ENCODE measurements at regions not wholly inside any gene's neighbourhood (a gene's known extent, or its start where the extent isn't known, plus 50 kb on each side); places are given as distances from the start of the nearest gene placed in this dataset.

DNA sequence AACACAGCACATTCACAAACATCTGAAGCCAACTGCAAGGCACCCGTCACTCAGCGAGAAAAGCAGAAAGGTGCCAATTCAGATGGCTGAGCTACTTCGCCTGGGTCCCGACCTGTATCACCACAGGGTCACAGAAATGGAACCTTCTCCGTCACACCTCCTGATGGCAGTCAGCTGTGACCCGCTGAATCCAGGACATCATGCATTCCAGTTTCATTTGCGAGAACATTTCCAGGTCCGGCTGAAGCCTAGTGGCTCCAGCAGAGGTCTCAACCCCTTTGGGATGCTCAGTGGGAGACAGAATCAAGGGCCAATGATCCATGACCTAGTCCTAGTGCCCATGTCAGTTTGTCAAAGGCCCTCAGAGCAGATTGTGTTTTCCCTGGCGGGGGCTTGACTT, 193.6 kb upstream of the KLF14 start:
- Histone ChIP-seq H3K27me3 (replicated peaks; ENCODE audit: insufficient read depth) (no peaks in the 10 kb centered on the region), H3K27ac (no peak overlapping the region), H3K4me1 (ENCODE audit: control insufficient read depth in 1 of 2, low read depth in 2 of 2) (peaks cover 7 to 43% of the 10 kb centered on the region in 2 donors), H3K9me3 (no peaks in the 10 kb centered on the region), H3K4me3 (no peak overlapping the region), H3K36me3 (no peaks in the 10 kb centered on the region)
- TF ChIP-seq CTCF (IDR thresholded peaks at IDR 0.05), result no peak
- ATAC-seq (ENCODE audit: insufficient number of reproducible peaks, low FRiP score, low read depth) (no peak), DNase-seq (ENCODE audit: low spot score) (no peak)

- Histone ChIP-seq H3K9me3 (no peaks in the 10 kb centered on the region), H3K4me3 (no peak overlapping the region), H3K27me3 (replicated peaks; ENCODE audit: insufficient read depth) (no peaks in the 10 kb centered on the region), H3K4me1 (ENCODE audit: control insufficient read depth in 1 of 2, low read depth in 2 of 2) (peaks cover 0 to 22% of the 10 kb centered on the region in 2 donors), H3K36me3 (no peaks in the 10 kb centered on the region), H3K27ac (peak overlapping the region in 1 of 2 donors; percentile 24)
- DNase-seq (ENCODE audit: low spot score) (no peak), ATAC-seq (ENCODE audit: insufficient number of reproducible peaks, low FRiP score, low read depth) (no peak)
- TF ChIP-seq CTCF (IDR thresholded peaks at IDR 0.05), result no peak
These were observed 196.1 kb upstream of the KLF14 start for GRCh38 chr7:130929896-130930659.

DNA sequence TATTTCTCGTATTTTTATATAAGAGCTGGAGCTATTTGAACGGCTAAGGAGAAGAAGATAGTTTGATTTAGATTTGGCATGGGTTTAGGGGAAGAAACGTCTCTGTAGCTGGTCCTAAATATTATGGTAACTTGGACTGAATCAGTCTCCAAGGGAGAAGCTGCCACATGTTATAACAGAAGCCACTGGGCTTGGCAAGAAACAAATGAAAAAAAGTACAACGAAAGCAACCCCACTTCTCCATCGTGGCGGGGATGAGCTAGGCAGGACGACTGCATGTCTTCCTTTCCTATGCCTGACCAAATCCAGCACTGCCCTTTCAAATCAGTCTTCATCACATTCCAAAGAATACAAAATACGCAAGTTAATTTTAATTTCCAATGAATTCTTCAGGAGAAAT, 196.7 kb upstream of the KLF14 start:
- no peak for DNase-seq (ENCODE audit: low spot score)
- Histone ChIP-seq H3K9me3 (no peaks in the 10 kb centered on the region), H3K36me3 (no peaks in the 10 kb centered on the region), H3K4me3 (no peak overlapping the region), H3K27ac (no peak overlapping the region), H3K27me3 (replicated peaks; ENCODE audit: insufficient read depth) (no peaks in the 10 kb centered on the region), H3K4me1 (ENCODE audit: control insufficient read depth in 1 of 2, low read depth in 2 of 2) (peaks cover 0 to 16% of the 10 kb centered on the region in 2 donors)
- no peak for TF ChIP-seq CTCF (IDR thresholded peaks at IDR 0.05)
- no peak for ATAC-seq (ENCODE audit: insufficient number of reproducible peaks, low FRiP score, low read depth)

GRCh38 chr7:130931423-130931822, 197.4 kb upstream of the KLF14 start:
- no peaks in the 10 kb centered on the region for H3K27me3 ChIP-seq (replicated peaks; ENCODE audit: insufficient read depth)
- H3K9me3 ChIP-seq, result no peaks in the 10 kb centered on the region
- H3K4me1 ChIP-seq (ENCODE audit: control insufficient read depth in 1 of 2, low read depth in 2 of 2), result peaks cover 0 to 16% of the 10 kb centered on the region in 2 donors
- no peak for ATAC-seq (ENCODE audit: insufficient number of reproducible peaks, low FRiP score, low read depth)
- DNase-seq (ENCODE audit: low spot score), result no peak
- TF ChIP-seq CTCF (IDR thresholded peaks at IDR 0.05), result no peak
- H3K4me3 ChIP-seq, result no peak overlapping the region
- no peaks in the 10 kb centered on the region for H3K36me3 ChIP-seq
- no peak overlapping the region for H3K27ac ChIP-seq

DNA sequence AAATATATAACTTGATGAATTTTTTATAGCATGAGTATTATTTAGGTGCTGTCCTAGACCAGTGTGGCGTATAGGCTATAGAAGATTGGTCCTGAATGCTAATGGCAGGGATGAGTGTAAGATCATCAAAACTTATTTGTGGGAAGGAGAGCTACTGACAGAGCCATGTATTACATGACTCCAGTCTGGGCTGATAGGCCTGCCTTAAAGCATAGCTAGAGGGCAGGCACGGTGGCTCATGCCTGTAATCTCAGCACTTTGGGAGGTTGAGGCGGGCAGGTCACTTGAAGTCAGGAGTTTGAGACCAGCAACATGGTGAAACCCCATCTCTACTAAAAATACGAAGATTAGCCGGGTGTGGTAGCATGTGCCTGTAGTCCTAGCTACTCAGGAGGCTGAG, 198.1 kb upstream of the KLF14 start:
- H3K27ac ChIP-seq, result no peak overlapping the region
- ATAC-seq (ENCODE audit: insufficient number of reproducible peaks, low FRiP score, low read depth), result no peak

More for the DNA sequence above, 198.1 kb upstream of the KLF14 start:
- no peaks in the 10 kb centered on the region for H3K36me3 ChIP-seq
- DNase-seq (ENCODE audit: low spot score), result no peak
- peaks cover 0 to 17% of the 10 kb centered on the region in 2 donors for H3K4me1 ChIP-seq (ENCODE audit: control insufficient read depth in 1 of 2, low read depth in 2 of 2)
- no peak overlapping the region for H3K4me3 ChIP-seq
- no peaks in the 10 kb centered on the region for H3K27me3 ChIP-seq (replicated peaks; ENCODE audit: insufficient read depth)
- no peaks in the 10 kb centered on the region for H3K9me3 ChIP-seq
- no peak for TF ChIP-seq CTCF (IDR thresholded peaks at IDR 0.05)

All from thoracic aorta (tissue), 2 donors.